Fibroblast of skin of abdomen (primary cell): ENCODE measurements at regions not wholly inside any gene's neighbourhood (a gene's known extent, or its start where the extent isn't known, plus 50 kb on each side); places are given as distances from the start of the nearest gene placed in this dataset.
A peak's percentile ranks its signal among the peaks of the same experiment; 100 is the strongest.

Source experiments
- DNase-seq: peaks from one replicate; pipeline ENCODE4 v3.0.0-alpha.2; 2013

DNA sequence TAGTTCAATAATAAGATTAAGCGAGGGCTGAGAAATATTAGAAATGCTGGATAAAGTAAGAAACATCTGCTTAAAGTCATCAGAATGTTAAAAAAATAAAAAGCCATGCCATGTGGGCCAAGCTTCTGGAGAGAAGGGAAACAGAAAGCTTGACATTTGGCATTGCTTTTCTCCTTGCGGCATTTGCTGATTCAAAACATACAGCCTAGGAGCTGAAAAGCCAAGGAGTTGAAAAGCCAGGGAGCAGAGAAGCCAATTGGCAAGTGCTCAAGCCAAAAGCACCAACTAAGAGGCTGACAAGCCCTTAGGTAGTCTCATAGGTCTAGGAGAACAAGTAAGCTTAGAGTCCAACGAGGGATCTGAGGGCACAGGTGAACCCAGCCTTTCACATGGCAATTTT is 754.3 kb downstream of the TLE4 start:
- DNase-seq = no peak

DNA sequence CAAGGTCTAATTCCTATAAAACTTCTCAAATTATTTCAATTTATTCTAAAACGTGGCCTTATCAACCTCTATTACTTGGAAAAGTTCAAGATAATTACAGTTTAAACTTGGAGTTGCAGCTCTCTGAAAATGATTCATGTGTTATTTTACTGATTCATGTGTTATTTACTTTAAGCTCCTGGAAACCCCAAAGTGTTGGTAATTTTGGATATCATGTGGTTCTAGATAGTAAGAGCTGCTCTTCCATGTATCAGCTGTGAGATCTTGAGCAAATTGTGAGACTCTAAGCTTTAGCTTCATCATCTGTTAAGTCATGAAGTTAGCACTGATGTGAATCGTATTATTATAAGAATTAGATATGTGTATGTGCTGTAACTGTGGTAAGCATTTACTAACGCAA is 749.2 kb downstream of the TLE4 start:
- peak; percentile 29 for DNase-seq

DNA sequence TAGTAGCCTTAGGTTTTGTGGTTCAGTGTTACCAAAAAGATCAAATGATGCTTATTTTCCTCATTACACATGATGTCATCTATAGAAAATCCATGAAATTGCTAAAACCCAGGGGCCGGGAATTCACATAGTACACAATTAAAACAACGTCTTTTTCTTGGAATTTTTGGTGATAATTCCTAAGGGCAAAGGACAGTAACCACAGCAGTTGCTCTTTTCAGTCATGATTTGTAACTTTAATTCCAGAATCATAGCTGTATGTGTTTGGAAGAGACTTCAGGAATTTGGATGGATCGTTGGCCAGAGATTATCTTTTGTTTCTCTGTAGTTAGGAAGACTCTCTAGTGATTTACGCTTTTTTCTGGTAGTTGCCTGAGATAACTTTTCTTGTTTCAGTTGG is 748.7 kb downstream of the TLE4 start:
- DNase-seq = peak; percentile 51

DNA sequence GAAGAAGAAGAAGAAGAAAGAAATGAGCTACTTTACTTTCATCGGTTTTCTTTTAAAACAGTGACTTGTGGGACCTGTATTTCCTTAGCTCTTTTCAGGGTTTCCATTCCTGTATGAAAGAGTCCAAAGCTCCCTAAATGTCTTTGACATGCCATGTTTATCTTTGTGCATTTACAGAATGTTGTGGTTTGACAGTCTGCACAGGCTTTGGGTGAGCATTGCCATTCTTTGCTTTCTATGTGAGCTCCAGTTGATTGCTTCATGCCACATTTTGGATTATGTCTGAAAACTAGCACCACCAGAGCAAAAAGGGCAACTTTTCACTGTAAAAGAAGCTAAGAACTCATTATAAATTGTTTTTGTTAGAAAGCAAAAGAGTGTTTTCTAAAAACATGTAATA is 733.4 kb downstream of the TLE4 start:
- no peak for DNase-seq

DNA sequence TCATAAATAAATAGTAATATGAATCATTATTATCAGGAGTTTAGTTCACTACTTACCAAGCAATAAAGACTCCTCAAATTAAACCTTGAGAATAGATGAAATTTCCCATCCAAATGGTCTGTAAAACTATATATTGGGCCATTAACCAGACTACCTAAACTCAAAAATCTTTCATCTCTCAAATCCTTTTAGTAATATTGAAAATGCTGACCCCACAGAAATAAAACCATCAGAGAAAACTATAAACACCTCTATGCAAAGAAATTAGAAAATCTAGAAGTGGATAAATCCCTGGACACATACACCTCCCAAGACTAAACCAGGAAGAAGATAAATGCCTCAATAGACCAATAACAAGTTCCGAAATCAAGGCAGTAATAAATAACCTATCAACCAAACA is 723.2 kb downstream of the TLE4 start:
- DNase-seq = no peak

DNA sequence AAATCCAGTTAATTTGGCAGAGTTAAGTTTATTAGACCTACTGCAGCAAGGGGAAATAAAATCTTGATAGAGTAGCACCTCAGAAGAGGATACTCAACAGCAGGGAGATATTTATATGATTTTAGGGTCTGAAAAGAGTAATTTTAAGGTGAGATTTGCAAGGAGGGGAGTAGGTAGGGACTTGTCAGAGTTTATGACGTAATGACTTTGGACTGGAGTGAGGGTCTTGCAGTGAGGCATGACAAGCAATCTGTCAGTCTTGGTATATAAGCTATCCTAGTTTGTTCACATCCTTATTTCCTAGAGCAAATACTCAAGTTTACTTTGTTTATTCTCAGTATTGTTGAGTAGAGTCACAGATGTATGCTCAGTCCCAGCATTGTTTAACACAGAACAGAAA is 722.6 kb downstream of the TLE4 start:
- no peak for DNase-seq

DNA sequence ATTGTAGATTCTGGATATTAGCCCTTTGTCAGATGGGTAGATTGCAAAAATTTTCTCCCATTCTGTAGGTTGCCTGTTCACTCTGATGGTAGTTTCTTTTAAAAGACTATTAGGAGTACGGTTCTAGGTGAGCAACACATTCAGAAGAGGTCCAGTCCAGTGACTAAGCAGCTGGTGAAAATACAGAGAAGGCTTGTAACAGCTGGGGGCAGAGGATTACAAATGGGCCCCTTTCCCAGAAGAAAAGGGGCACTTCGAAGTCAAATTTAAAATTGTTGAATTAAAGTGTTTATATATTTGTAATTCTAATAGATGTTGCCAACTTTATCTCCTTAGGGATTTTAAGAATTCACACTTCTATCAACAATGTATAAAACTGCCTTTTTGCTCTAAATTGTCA is 720.5 kb downstream of the TLE4 start:
- DNase-seq = no peak

DNA sequence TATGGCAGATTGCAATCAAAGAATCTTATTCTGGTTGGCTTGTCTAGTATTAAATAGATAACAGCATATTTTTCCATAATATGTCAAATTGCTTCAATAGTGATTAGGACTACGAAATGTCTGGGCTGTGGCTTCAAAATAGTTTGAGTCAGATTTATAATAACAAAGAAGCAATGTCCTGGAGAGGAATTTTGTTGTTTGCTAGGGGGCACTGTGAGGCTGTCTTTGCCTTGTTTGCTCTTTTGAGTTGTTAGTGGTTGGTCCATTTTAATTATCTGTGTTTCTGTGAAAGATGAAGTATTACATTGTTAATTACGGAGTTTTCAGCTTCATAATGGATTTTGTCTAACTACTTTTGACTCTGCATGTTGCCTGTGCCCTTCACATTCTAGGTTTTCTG is 713.6 kb downstream of the TLE4 start:
- peak; percentile 2 for DNase-seq

DNA sequence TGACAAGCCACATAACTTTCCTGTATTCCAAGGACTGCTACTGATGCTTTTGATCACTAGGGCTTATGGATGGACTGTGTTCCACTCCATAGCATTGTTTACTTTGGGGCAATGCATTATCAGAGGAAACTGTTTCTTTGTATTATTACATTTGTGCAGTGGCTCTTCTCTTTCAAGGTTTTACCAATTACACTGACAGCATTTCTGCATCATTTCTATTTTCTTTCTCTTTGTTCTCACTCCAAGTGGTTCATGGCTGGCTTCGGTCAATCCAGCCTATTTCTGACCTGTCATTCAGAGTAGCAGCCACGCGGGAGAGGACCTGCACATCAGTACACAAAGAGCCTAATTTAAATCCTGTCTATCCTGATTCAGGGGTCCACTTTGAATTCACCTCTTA is 711.0 kb downstream of the TLE4 start:
- DNase-seq = no peak

DNA sequence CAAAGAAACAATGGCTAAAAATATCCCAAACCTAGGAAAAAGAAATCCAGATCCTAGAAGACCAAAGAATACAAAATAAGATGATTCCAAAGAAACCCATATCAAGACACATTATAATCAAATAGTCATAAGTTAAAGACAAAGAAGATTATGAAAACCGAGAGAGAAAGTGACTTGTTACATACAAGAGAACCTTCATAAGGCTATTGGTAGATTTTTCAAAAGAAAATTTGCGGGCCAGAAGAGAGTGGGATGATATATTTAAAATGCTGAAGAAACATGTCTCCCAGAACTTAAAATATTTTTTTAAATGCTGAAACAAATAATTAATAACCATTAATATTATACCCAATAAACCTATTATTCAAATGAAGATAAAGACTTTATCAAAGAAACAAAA is 687.3 kb downstream of the TLE4 start:
- DNase-seq = no peak

DNA sequence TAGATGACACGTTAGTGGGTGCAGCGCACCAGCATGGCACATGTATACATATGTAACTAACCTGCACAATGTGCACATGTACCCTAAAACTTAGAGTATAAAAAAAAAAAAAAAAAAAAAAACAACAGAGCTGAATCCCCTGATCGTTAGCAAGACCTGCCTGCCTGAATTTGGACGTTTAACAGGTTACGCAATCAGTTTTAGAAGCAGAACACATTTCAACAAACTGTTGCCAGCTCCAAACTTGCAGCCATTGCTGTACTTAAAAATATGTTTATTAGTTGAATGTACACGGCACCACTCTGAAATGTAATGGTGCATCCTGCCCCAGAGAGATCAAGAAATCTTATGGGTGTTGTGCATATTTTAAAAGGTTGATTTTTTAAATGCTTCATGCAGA is 680.0 kb downstream of the TLE4 start:
- no peak for DNase-seq

DNA sequence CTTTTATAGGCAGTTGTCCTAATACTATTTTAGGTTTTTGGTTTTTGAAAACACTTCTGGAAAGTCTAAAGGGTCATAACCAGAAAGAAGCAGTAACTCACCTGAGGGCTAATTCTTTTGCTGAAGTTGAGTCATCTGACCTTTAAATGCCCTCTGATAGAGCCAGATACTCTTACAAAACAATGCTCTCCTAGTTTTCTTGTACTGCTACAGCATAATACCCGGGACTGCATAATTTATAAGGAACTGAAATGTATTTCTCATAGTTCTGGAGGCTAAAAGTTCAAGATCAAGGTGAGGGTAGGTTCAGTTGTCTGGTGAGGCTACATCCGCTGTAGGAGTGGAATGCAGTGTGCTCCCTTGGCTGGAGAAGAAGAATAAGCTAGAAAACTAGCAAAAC is 670.3 kb downstream of the TLE4 start:
- no peak for DNase-seq

DNA sequence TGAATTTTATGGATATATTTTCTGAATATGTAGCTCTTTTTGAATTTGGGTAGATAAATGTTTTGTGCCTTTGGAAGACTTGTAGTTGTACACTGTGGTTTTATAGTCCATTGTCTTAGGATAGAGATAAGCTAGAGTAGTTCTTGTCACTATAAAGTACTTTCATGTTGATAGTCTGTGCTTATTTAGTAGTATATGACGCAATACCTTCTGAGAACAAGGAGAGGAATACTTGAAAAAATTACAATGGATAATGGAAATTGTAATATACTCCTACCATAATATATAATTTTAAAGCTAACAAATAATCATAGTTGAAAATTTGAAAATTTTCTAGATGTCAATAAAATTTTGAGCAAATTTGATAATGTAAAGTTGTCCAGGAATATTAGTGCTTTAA is 664.0 kb downstream of the TLE4 start:
- DNase-seq = no peak

DNA sequence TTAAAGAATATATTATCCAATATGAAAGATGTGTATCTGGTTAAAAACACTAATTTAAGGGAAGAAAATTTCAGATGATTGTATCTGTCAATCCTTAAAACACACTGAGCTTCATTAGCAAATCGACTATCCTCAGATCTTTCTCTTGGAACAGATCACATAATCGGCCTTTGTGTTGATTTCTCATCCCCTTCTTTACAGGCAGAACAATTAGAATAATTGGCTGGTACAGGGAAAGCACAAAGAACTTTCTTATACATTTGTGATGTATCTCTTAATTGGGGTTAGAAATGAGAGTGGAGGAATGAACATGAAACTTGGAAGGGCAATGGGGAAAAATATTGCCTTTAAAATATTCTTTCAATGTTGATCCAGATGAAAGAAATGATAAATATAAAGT is 662.1 kb downstream of the TLE4 start:
- no peak for DNase-seq

DNA sequence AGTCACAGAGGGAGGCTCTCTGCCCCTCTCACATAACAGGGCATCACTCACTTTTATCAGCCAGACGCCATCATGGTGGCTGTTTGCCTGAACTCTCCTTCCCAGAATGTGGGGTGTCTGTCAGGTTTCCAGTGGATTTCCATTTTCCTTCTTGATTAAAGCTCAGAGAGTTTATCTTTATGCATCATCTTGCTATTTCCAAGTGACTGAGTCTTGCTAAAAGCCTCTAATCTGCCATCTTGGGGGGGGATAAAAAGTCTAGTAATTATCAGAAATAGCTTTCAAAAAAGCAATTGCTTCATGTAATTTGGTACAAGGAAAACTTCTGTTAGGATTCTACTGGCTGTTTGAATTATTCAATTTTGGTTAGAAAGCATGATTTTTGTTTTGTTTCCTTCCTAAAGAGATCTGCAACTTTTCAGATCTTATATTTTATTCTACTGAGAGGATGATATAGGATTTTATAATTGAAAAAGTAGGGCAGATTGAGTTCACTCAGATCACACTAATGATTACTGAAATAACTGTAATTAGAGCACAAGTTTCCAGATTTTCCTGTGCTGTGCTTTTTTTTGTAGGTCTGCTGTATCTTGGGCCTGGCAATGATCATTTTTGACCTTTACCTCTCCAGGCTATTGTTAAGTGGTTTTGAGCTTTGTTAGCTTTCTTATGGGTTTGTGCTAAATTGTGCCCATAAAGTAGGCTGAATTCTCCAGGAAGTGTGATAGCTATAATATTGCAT is 661.5 kb downstream of the TLE4 start:
- no peak for DNase-seq

DNA sequence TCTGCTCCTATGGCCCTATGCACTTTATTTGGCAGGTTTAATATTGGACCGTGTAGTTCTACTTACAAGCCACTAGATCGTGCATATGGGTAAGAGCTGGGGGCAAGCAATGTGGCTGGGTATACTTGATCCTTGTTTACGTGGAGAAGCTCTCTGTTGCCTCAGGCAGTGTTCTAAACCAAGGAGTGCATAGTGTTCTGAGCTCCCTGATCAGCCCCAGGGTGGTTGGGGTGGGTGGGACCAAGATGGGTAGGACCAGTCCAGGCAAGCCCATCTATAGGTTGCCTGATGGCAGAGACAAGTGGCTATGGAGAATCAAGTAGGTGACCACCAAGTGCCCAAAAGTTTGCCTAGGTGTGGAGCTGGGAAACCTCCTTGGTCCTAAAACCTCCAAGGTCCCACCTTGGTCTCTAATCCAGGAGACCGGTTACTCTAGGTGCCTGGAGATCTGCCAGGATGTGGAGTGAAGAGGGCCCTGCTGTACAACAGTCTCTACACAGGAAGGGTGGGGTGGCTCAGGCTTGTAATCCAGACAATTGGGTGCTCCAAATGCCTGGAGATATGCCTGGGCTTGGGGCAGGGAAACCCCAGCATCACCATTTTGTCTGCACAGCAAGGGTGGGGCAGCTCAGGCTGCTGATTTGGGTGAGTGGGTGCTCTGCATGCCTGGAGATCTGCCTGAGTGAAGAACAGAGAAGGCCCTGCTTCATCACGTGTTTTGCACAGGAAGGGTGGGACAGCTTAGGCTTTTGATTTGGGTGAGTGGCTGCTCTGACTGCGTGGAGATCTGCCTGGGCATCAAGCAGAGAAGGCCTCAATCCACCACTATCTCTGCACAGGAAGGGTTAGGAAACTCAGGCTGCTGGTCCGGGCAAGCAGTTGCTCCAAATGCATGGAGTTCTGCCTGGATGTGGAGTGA is 659.8 kb downstream of the TLE4 start:
- DNase-seq = no peak

DNA sequence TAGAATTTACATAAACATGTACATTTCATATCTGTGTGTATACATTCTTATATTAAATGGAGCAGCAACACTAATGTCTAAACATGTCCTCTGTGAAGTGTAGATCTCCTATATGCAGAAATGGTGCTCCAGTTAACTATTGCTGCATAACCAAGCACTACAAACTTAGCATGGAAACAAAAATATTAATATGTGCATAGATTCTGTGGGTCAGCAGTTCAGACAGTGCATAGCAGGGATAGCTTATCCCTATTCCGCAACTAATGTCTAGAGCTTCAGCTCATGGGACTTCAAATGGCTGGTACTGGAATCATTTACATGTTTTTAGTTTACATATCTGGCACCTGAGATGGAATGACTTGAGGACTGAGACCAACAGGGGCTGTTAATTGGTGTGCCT is 652.1 kb downstream of the TLE4 start:
- DNase-seq = no peak

DNA sequence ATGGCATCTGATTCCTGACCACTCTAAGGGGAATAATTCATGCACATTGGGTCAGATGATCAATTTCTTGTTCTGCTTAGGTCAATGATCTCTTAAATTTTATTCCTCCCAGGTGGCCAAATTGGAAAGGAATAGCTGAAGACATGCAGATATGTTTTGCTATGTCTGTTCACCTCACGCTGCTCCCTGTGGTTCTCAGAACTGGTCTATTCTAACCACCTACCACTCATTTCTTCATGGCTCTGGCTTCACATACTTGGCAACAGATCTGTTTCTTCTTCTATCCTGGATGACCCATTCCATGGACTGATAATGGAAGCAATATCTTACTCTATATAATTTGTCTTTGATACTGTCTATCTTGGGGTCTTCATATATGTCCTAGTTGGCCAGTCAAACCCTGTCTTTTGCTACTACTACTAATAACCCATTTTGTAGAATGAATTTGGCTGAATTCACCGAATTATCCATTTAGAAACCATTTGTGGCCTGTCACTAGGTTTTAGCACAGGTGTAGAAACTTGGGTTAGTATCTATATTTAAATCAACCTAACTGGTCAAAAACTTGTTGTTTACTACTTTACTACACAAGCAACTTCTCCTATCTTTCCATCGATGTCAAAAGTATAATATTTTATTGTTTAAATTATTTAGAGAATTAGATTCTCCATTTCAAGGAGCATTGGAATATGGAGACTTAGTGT is 650.9 kb downstream of the TLE4 start:
- no peak for DNase-seq

DNA sequence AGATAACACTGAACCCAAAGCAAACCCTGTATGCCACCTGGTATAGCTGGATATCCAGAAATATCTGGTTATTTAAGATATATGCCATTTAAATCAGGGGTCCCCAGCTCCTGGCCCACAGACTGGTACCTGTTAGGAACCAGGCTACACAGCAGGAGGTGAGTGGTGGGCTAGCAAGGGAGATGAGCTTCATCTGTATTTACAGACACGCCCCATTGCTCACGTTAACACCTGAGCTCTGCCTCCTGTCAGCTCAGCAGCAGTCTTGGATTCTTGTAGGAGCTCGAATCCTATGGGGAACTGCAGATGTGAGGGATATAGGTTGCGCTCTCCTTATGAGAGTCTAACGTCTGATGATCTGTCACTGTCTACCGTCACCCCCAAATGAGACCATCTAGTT is 646.6 kb downstream of the TLE4 start:
- DNase-seq = no peak

DNA sequence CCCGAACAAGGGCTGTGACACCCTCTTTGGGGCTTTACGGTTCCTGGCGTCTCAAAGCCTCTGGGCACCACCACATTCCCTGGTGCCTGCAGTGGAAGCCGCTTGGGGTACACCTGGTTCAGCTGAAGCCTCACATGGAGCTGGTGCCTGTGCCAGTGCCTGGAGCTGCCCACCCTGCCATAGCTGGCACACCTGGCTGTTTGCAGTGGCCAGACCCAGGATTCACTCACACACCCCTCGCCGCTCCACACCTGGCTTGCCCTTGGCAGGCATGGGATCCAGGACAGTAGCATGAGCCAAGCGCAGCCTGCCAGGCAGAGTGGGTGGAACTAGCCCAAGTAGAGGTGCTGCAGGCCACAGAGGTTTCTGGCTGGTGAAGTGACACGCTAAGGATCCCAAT is 641.8 kb downstream of the TLE4 start:
- DNase-seq = no peak

DNA sequence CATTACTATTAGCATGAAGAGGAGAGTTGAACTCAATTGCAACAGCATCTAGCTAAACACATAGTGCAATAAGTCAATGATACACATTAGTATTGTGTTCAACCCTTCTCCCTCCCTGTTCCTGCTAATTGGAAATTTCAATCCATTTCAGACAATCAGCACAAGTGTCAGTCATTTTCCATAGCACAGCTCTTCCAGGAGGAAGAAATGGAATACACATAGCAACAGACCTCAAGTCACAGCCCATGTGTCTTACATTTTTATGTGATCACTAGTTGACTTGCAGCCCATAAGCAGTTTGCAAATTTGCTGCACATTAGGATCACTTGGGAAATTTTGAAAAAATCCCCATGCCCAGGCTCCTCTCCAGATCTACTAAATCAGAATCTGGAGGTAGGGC is 636.9 kb downstream of the TLE4 start:
- DNase-seq = no peak

DNA sequence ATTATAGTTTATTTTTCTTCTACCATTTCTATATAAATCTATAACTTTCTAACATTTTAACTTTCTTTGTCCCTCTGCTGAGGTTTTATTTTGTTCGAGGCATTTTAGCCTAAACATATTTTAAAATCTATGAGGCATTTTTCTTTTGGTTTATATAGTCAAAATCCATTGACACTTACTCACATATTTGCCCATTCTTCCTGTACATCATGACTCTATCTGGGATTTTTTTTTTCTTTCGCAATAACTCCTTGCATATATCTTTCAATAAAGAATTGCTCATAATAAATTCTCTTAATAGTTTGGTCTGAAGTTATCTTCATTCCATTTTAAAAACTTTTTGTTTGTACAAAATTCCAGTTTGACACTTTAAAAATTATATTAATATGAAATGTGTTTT is 632.3 kb downstream of the TLE4 start:
- DNase-seq = peak; percentile 60

DNA sequence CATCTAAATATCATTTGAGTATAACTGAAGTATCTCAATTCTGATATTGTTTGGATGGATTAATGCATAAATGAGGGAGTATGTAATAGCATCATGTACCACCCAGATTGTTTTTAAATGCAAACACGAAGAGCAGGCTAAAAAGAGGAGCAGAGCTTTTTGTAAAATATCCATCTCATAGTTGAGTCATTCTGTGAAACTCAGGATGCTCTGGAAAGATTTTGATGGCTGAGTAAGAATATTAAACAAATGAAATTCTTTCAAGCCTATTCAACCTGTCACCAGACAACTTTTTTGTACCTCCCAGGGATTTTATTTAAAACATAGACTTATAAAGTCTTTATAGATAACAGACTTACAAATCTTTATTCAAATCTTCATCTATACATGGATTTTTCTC is 625.9 kb downstream of the TLE4 start:
- peak; percentile 74 for DNase-seq

DNA sequence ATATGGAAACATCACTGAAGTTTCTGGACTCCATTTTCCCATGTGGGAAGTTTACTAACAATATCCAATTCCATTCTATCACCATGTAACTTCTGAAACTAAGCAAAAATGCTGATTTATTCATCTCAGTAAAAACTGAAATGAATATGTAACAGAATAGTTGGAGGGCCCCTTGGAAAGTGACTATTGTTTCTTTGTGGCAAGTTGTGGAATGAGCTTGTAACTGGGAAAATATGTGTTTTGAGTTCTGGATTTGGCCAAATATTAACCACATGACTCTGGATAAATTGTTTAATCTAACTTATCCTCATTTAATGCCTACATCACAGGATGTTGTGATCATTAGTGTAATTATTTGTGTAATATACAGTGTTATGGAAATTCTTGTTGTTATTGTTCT is 619.3 kb downstream of the TLE4 start:
- DNase-seq = peak; percentile 61
